Body of pancreas (tissue), 4 donors: ENCODE measurements at regions not wholly inside any gene's neighbourhood (a gene's known extent, or its start where the extent isn't known, plus 50 kb on each side); places are given as distances from the start of the nearest gene placed in this dataset.

ENCODE experiments used
- POLR2A ChIP-seq, 3 donors: fragments of 450-650 bp; IDR thresholded peaks; one replicate each; pipeline ENCODE4 v1.6.1; 2016; ENCODE audit warnings: antibody characterized with exemption in 3 of 3, mild to moderate bottlenecking in 2 of 3
- TF ChIP-seq, protein P1 (sequence below), 7 experiments: fragments of 450-650 bp in 4 of 7; fragments of 200-600 bp in 3 of 7; sonication (generic) in 3 of 7; IDR thresholded peaks; one replicate each; pipeline ENCODE4 v1.5.1; 2016 to 2019; ENCODE audit warnings: antibody characterized with exemption in 7 of 7

DNA sequence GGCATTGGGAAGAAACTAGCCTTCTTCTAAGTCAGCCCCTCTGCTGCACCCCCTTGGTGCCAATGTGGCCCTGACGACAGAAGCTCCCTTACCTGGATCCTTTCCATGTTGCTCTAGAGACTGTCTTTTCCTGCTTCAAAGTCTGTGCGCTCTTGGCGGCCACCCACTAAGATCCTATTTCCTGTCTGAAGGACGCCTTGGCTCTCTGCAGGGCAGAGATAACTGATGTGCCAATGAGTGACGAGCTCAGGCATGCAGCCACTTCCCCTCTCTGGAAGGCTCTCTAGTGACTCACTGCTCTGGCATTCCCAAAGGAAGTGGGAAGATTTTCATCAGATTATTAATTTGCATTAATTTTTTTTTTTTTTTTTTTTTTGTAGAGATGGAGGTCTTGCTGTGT, 273.5 kb downstream of the CDH20 start:
- TF ChIP-seq, protein P1, sequence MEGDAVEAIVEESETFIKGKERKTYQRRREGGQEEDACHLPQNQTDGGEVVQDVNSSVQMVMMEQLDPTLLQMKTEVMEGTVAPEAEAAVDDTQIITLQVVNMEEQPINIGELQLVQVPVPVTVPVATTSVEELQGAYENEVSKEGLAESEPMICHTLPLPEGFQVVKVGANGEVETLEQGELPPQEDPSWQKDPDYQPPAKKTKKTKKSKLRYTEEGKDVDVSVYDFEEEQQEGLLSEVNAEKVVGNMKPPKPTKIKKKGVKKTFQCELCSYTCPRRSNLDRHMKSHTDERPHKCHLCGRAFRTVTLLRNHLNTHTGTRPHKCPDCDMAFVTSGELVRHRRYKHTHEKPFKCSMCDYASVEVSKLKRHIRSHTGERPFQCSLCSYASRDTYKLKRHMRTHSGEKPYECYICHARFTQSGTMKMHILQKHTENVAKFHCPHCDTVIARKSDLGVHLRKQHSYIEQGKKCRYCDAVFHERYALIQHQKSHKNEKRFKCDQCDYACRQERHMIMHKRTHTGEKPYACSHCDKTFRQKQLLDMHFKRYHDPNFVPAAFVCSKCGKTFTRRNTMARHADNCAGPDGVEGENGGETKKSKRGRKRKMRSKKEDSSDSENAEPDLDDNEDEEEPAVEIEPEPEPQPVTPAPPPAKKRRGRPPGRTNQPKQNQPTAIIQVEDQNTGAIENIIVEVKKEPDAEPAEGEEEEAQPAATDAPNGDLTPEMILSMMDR (IDR thresholded peaks at IDR 0.05), result no peak
- no peak for TF ChIP-seq POLR2A (IDR thresholded peaks at IDR 0.05)
